Esophagus muscularis mucosa (tissue), 4 donors: ENCODE measurements at regions not wholly inside any gene's neighbourhood (a gene's known extent, or its start where the extent isn't known, plus 50 kb on each side); places are given as distances from the start of the nearest gene placed in this dataset.

Source experiments
- DNase-seq: peaks from one replicate; pipeline ENCODE4 v3.0.0-alpha.2; 2017; ENCODE audit errors: extremely low spot score
- H3K27ac ChIP-seq, 4 donors: fragments of 200-600 bp; sonication (generic); replicated peaks in 1 of 4; 1 replicate in 3 of 4; 2 replicates in 1 of 4; pipeline ENCODE4 v1.5.1; 2016 to 2019; ENCODE audit warnings: mild to moderate bottlenecking in 1 of 4
- H3K27me3 ChIP-seq, 4 donors: fragments of 200-600 bp; sonication (generic); one replicate each; pipeline versions ENCODE4 v1.5.1 to v1.6.0; 2016 to 2019
- H3K36me3 ChIP-seq, 4 donors: fragments of 200-600 bp; sonication (generic); one replicate each; pipeline ENCODE4 v1.5.1; 2016 to 2019
- H3K4me1 ChIP-seq, 4 donors: fragments of 200-600 bp; sonication (generic); one replicate each; pipeline ENCODE4 v1.5.1; 2016 to 2019
- H3K4me3 ChIP-seq, 4 donors: fragments of 200-600 bp; sonication (generic); 1 replicate in 2 of 4; 2 replicates in 2 of 4; pipeline ENCODE4 v1.5.1; 2016 to 2019; ENCODE audit warnings: mild to moderate bottlenecking in 4 of 4, moderate library complexity in 1 of 4
- H3K9me3 ChIP-seq, 4 donors: fragments of 200-600 bp; sonication (generic); 1 replicate in 3 of 4; 2 replicates in 1 of 4; pipeline ENCODE4 v1.5.1; 2016 to 2019
- EP300 ChIP-seq: sonication (generic); formaldehyde crosslinking; IDR thresholded peaks from one replicate; pipeline ENCODE4 v1.6.1; 2017; ENCODE audit warnings: antibody characterized with exemption
- POLR2A ChIP-seq: fragments of 450-650 bp; IDR thresholded peaks from one replicate; pipeline ENCODE4 v1.6.1; 2017; ENCODE audit warnings: antibody characterized with exemption, moderate library complexity, mild to moderate bottlenecking, low read depth
- POLR2AphosphoS5 ChIP-seq, 2 donors: sonication (generic); formaldehyde crosslinking; IDR thresholded peaks; one replicate each; pipeline ENCODE4 v1.6.1; 2017; ENCODE audit warnings: antibody characterized with exemption in 2 of 2
- WGBS: methylation state at CpG from one replicate; pipeline ENCODE4 v1.1.5; 2018; 5-methylcytosine and 5-hydroxymethylcytosine counted together
- intact Hi-C: fragments of 100-400 bp; cut with DNase I; formaldehyde crosslinking; loops from one replicate; pipeline ENCODE4 v1.15.1; 2023
- TF ChIP-seq, protein P1 (sequence below), 3 experiments: fragments of 200-600 bp in 2 of 3; fragments of 450-650 bp in 1 of 3; sonication (generic) in 2 of 3; IDR thresholded peaks; one replicate each; pipeline ENCODE4 v1.5.1; 2017 to 2019; ENCODE audit warnings: antibody characterized with exemption in 3 of 3, mild to moderate bottlenecking in 2 of 3, moderate library complexity in 1 of 3

DNA sequence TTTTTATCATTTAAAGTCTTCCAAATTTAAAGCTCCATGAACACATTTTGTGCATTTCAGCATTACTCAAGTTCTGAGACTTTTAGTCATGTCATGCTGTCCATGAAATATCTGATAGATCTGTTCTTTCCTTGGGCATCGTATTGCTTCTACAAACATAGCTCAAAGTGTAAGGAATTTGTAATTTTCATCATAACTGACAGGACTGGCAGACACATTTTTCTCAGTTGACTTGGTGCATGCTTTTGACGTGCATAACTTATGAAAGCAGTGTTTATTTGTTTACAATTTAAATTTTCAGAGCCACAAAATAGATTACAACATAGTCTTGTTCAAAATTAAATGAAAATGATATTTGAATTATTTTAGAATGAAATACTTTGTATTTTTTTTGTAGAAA lies 812.1 kb upstream of the NOVA1 start:
- H3K36me3 ChIP-seq: no peaks in the 10 kb centered on the region
- H3K27ac ChIP-seq: no peak overlapping the region
- TF ChIP-seq, protein P1, sequence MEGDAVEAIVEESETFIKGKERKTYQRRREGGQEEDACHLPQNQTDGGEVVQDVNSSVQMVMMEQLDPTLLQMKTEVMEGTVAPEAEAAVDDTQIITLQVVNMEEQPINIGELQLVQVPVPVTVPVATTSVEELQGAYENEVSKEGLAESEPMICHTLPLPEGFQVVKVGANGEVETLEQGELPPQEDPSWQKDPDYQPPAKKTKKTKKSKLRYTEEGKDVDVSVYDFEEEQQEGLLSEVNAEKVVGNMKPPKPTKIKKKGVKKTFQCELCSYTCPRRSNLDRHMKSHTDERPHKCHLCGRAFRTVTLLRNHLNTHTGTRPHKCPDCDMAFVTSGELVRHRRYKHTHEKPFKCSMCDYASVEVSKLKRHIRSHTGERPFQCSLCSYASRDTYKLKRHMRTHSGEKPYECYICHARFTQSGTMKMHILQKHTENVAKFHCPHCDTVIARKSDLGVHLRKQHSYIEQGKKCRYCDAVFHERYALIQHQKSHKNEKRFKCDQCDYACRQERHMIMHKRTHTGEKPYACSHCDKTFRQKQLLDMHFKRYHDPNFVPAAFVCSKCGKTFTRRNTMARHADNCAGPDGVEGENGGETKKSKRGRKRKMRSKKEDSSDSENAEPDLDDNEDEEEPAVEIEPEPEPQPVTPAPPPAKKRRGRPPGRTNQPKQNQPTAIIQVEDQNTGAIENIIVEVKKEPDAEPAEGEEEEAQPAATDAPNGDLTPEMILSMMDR (IDR thresholded peaks at IDR 0.05): no peak
- TF ChIP-seq EP300: no peak
- no peak for TF ChIP-seq POLR2AphosphoS5 (IDR thresholded peaks at IDR 0.05)
- TF ChIP-seq POLR2A: no peak
- no peak overlapping the region for H3K4me3 ChIP-seq
- intact Hi-C loops: no loop called here
- 76% methylated on average over 2 of the region's 2 CpGs for WGBS
- no peak for DNase-seq
- no peaks in the 10 kb centered on the region for H3K9me3 ChIP-seq
- H3K4me1 ChIP-seq: no peaks in the 10 kb centered on the region
- H3K27me3 ChIP-seq: no peaks in the 10 kb centered on the region

DNA sequence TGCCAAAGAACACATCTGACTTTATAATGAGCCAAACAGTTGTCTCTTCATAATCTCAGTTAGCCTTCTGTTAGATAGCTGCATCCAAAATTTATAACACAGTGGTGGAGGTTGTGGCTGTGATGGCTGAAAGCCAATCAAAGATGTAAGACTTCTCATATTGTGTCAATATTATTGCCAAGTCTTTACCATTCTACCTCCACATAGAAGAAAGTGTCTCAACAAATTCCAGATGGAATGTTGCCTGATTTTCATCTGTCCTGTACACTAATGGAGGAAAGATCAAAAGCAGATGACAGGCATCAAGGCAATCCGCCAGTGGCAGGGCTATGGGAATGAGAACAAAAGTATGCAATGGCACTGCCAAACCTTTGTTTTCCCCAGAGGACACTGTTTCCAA lies 813.1 kb upstream of the NOVA1 start:
- no peak overlapping the region for H3K4me3 ChIP-seq
- TF ChIP-seq, protein P1 (IDR thresholded peaks at IDR 0.05): no peak
- TF ChIP-seq POLR2AphosphoS5 (IDR thresholded peaks at IDR 0.05) (no peak), EP300 (no peak), POLR2A (no peak)

DNA sequence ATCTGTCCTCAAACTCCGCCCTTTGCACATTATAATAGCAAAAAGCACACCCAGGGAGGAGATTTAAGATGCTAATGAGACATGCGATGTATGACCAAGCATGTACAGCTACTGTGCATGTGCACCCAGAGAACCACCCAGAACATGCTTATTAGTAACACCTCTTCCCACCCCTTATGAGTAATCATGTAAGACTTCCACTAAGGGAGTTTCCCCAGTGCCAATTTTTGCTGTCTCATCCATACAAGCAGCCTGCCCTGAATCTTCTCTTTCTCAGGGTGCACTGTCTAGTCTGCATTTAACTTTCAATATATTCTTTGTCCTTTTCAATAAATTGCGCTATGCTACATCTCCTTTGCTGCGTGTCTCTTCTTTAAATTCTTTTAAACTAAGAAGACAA lies 830.0 kb upstream of the NOVA1 start:
- no peak overlapping the region for H3K4me3 ChIP-seq
- TF ChIP-seq, protein P1 (IDR thresholded peaks at IDR 0.05): no peak
- no peak for TF ChIP-seq POLR2AphosphoS5 (IDR thresholded peaks at IDR 0.05)
- TF ChIP-seq EP300: no peak
- no peak for TF ChIP-seq POLR2A
- no peaks in the 10 kb centered on the region for H3K4me1 ChIP-seq
- H3K27ac ChIP-seq: no peak overlapping the region
- H3K27me3 ChIP-seq: no peaks in the 10 kb centered on the region
- no peak for DNase-seq
- H3K9me3 ChIP-seq: no peaks in the 10 kb centered on the region
- 86% methylated on average over 4 of the region's 4 CpGs for WGBS
- no peaks in the 10 kb centered on the region for H3K36me3 ChIP-seq
- intact Hi-C loops: no loop called here

More for the DNA sequence above, 813.1 kb upstream of the NOVA1 start:
- WGBS: 40% methylated on average over 1 of the region's 1 CpG
- H3K9me3 ChIP-seq: no peaks in the 10 kb centered on the region
- no peaks in the 10 kb centered on the region for H3K4me1 ChIP-seq
- no peak overlapping the region for H3K27ac ChIP-seq
- H3K36me3 ChIP-seq: no peaks in the 10 kb centered on the region
- no peak for DNase-seq
- intact Hi-C loops: no loop called here
- no peaks in the 10 kb centered on the region for H3K27me3 ChIP-seq

DNA sequence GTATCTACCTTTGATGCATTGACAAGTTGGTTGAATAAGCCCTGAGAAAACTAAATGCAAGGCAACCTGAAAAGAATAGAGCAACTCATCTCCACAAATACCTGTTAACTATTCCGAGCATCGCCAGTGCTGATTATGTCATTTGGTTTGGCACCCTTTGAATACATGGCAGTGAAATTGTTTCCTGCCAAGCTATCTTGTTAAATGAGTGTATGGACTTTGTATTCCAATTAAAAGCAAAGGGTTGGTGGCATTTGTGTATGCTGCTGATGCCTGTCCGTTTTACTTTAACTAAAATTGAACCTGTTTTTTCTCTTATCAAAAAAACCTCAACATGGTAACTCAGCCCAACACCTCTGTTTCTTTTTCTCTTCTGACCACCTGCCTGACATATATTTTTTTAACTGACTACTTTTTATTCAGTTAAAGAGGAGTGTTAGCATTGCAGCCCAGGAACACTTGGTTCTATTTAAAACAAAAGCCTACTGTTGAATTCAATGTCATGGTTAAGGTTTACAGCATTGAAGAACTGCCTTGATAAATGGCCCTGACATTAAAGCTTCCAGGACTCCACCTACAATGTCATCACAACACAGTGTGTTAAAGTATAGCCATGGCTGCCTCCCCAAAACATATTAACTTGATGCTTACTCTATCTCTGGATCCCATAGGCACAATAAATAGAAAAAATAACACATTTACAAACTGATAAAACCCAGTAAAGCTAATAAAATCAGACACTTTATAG lies 838.3 kb upstream of the NOVA1 start:
- TF ChIP-seq EP300 (no peak), POLR2AphosphoS5 (IDR thresholded peaks at IDR 0.05) (no peak), POLR2A (no peak)
- TF ChIP-seq, protein P1 (IDR thresholded peaks at IDR 0.05): no peak
- no peak overlapping the region for H3K4me3 ChIP-seq
- 59% methylated on average over 3 of the region's 3 CpGs for WGBS
- intact Hi-C loops: no loop called here
- H3K36me3 ChIP-seq: no peaks in the 10 kb centered on the region
- H3K27me3 ChIP-seq: no peaks in the 10 kb centered on the region
- DNase-seq: no peak
- no peaks in the 10 kb centered on the region for H3K9me3 ChIP-seq
- no peak overlapping the region for H3K27ac ChIP-seq
- no peaks in the 10 kb centered on the region for H3K4me1 ChIP-seq

DNA sequence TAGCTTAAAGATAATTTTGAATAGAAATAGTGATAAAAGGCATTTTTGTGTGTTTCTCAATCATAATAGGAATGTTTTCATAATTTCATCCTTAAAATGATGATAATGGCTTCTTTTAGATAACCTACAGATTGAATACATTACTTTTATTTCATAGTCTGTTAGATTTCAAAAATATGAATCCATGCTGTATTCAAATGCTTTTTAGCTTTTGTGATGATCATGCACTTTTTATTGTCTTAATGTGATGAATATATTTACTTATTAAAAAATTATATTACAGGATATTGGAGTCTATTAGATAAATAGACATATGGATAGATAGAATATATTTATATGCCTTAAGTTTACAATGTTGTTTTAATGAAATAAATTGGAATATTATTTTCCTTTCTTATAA lies 886.8 kb upstream of the NOVA1 start:
- H3K36me3 ChIP-seq: no peaks in the 10 kb centered on the region
- H3K27me3 ChIP-seq: no peaks in the 10 kb centered on the region
- no peaks in the 10 kb centered on the region for H3K9me3 ChIP-seq
- TF ChIP-seq, protein P1 (IDR thresholded peaks at IDR 0.05): no peak
- no peak for TF ChIP-seq POLR2AphosphoS5 (IDR thresholded peaks at IDR 0.05)
- TF ChIP-seq EP300: no peak
- TF ChIP-seq POLR2A: no peak
- H3K4me3 ChIP-seq: no peak overlapping the region
- intact Hi-C loops: no loop called here
- DNase-seq: no peak
- no peak overlapping the region for H3K27ac ChIP-seq
- no peaks in the 10 kb centered on the region for H3K4me1 ChIP-seq
